ENCODE measurements at regions not wholly inside any gene's neighbourhood (a gene's known extent, or its start where the extent isn't known, plus 50 kb on each side); places are given as distances from the start of the nearest gene placed in this dataset.

- no peak for DNase-seq (ENCODE audit: insufficient read length)
- FAIRE-seq, result no peak
- no peak for TF ChIP-seq POLR2AphosphoS5 (IDR thresholded peaks at IDR 0.05; ENCODE audit: low read depth, low read length)
- TF ChIP-seq POLR2A (IDR thresholded peaks at IDR 0.05; ENCODE audit: low read depth, low read length), result no peak
- no peak for TF ChIP-seq TAF1 (IDR thresholded peaks at IDR 0.05; ENCODE audit: borderline replicate concordance, low read depth, low read length)
Observed at GRCh38 chr3:45332493-45332892, 55.9 kb upstream of the LARS2 start.

GRCh38 chr3:45332901-45333407 is 55.4 kb upstream of the LARS2 start:
- no peak for DNase-seq (ENCODE audit: insufficient read length)
- no peak for FAIRE-seq
- TF ChIP-seq TAF1 (IDR thresholded peaks at IDR 0.05; ENCODE audit: borderline replicate concordance, low read depth, low read length) (no peak), POLR2AphosphoS5 (IDR thresholded peaks at IDR 0.05; ENCODE audit: low read depth, low read length) (no peak), POLR2A (IDR thresholded peaks at IDR 0.05; ENCODE audit: low read depth, low read length) (no peak)

- TF ChIP-seq POLR2A (IDR thresholded peaks at IDR 0.05; ENCODE audit: low read depth, low read length) (no peak), POLR2AphosphoS5 (IDR thresholded peaks at IDR 0.05; ENCODE audit: low read depth, low read length) (no peak), TAF1 (IDR thresholded peaks at IDR 0.05; ENCODE audit: borderline replicate concordance, low read depth, low read length) (no peak)
- DNase-seq (ENCODE audit: insufficient read length) (no peak), FAIRE-seq (no peak)
Observed at GRCh38 chr3:45333549-45333948, 54.8 kb upstream of the LARS2 start.

GRCh38 chr3:45337839-45338470 is 50.4 kb upstream of the LARS2 start:
- FAIRE-seq (no peak), DNase-seq (ENCODE audit: insufficient read length) (no peak)
- TF ChIP-seq TAF1 (IDR thresholded peaks at IDR 0.05; ENCODE audit: borderline replicate concordance, low read depth, low read length) (no peak), POLR2AphosphoS5 (IDR thresholded peaks at IDR 0.05; ENCODE audit: low read depth, low read length) (no peak), POLR2A (IDR thresholded peaks at IDR 0.05; ENCODE audit: low read depth, low read length) (no peak)

Measured in GM12892 (cell line).